SK-N-SH treated with all-trans-retinoic acid at 6 μM for 48 hours (cell line): ENCODE measurements at regions not wholly inside any gene's neighbourhood (a gene's known extent, or its start where the extent isn't known, plus 50 kb on each side); places are given as distances from the start of the nearest gene placed in this dataset.

Experiments used
- RARB ChIP-seq: fragments of 250-450 bp; sonication (Bioruptor Pico); IDR thresholded peaks from 2 replicates; pipeline ENCODE4 v1.8.0; 2021; ENCODE audit warnings: mild to moderate bottlenecking, moderate library complexity
- ZC3H10 ChIP-seq: fragments of 250-450 bp; sonication (Bioruptor Pico); IDR thresholded peaks from 2 replicates; pipeline ENCODE4 v1.5.1; 2021; ENCODE audit warnings: mild to moderate bottlenecking, moderate library complexity
- ZFP3 ChIP-seq: fragments of 250-450 bp; sonication (Bioruptor Pico); IDR thresholded peaks from 2 replicates; pipeline ENCODE4 v1.5.0; 2020; ENCODE audit warnings: mild to moderate bottlenecking, moderate library complexity
- TF ChIP-seq, protein P1 (sequence below): fragments of 250-450 bp; sonication (Bioruptor Pico); IDR thresholded peaks from 2 replicates; pipeline ENCODE4 v1.5.1; 2020; ENCODE audit warnings: low read depth, mild to moderate bottlenecking, moderate library complexity

DNA sequence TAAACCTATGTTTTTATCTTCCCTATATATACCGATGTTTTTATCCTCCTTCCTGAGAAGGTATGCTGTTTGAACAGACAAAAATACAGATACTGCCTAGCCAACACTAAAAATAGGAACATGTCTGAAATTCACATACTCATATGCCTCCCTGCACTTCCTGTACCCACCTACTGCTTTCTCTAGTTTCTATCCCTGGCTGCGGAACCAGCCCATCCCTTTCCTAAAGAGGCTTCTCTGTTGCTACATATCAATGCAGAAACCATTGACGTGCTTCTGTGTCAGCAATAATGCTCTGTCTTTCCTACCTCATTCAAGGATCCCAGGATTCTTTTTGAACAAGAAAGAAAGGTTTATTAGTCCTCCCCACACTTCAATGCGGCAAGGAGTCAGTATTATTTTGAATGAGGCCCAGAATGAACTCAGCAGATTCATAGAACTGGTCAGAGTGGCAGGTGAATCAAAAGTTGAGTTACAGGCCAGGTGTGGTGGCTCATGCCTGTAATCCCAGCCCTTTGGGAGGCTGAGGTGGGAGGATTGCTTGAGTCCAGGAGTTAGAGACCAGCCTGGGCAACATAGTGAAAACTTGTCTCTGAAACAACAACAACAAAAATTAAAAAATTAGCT lies 67.8 kb upstream of the NAP1L1 start:
- TF ChIP-seq, protein P1, sequence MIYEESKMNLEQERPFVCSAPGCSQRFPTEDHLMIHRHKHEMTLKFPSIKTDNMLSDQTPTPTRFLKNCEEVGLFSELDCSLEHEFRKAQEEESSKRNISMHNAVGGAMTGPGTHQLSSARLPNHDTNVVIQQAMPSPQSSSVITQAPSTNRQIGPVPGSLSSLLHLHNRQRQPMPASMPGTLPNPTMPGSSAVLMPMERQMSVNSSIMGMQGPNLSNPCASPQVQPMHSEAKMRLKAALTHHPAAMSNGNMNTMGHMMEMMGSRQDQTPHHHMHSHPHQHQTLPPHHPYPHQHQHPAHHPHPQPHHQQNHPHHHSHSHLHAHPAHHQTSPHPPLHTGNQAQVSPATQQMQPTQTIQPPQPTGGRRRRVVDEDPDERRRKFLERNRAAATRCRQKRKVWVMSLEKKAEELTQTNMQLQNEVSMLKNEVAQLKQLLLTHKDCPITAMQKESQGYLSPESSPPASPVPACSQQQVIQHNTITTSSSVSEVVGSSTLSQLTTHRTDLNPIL: no peak
- no peak for TF ChIP-seq ZFP3 (CRISPR knock-in tag)
- TF ChIP-seq RARB (CRISPR knock-in tag): no peak
- no peak for TF ChIP-seq ZC3H10 (CRISPR knock-in tag)
